ENCODE measurements at regions not wholly inside any gene's neighbourhood (a gene's known extent, or its start where the extent isn't known, plus 50 kb on each side); places are given as distances from the start of the nearest gene placed in this dataset.

DNA sequence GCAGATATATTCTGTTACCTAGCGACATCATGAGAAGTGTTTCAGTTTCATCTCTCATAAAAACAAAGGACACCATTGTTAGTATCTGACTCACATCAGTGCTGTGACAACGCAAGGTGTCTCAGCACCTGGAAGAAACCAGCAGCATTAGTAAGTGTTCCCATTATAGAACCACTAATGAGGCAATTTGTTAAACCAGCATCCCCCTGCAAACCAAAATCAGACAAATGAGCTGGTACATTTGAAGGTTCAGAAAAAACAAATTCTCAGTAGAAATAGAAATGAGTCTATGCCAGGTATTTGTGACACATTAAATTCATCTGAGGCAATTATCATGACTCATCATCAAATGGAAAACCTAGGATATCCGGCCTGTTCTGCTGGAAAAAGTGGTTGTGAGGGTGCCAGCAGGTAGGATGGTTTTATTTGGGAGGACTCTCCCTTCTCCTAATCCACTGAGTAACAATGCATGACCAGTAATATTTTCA, 151.7 kb downstream of the TMEM200A start:
- Histone ChIP-seq H3K4me3 (no peak overlapping the region), H4K20me1 (ENCODE audit: low read depth) (no peaks in the 10 kb centered on the region), H3F3A (ENCODE audit: low read depth) (no peaks in the 10 kb centered on the region), H3K4me2 (no peak overlapping the region), H3K36me3 (no peaks in the 10 kb centered on the region), H3K9me3 (ENCODE audit: low read depth) (no peaks in the 10 kb centered on the region), H2AFZ (replicated peaks) (no peak overlapping the region), H3K4me1 (no peaks in the 10 kb centered on the region), H3K27ac (no peak overlapping the region), H3K79me2 (ENCODE audit: low read depth) (no peaks in the 10 kb centered on the region), H3K27me3 (no peaks in the 10 kb centered on the region), H3K9ac (no peak overlapping the region)
- no peak overlapping the region for H3K4me3 Mint-ChIP-seq
- TF ChIP-seq, protein P1, sequence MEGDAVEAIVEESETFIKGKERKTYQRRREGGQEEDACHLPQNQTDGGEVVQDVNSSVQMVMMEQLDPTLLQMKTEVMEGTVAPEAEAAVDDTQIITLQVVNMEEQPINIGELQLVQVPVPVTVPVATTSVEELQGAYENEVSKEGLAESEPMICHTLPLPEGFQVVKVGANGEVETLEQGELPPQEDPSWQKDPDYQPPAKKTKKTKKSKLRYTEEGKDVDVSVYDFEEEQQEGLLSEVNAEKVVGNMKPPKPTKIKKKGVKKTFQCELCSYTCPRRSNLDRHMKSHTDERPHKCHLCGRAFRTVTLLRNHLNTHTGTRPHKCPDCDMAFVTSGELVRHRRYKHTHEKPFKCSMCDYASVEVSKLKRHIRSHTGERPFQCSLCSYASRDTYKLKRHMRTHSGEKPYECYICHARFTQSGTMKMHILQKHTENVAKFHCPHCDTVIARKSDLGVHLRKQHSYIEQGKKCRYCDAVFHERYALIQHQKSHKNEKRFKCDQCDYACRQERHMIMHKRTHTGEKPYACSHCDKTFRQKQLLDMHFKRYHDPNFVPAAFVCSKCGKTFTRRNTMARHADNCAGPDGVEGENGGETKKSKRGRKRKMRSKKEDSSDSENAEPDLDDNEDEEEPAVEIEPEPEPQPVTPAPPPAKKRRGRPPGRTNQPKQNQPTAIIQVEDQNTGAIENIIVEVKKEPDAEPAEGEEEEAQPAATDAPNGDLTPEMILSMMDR (IDR thresholded peaks at IDR 0.05) = no peak
- TF ChIP-seq EZH2phosphoT487 (IDR thresholded peaks at IDR 0.05) (no peak), EZH2 (IDR thresholded peaks at IDR 0.05) (no peak)
- H3K36me3 Mint-ChIP-seq = no peaks in the 10 kb centered on the region
- no peak overlapping the region for H3K27ac Mint-ChIP-seq
- peaks cover 2% of the 10 kb centered on the region for H3K27me3 Mint-ChIP-seq (ENCODE audit: insufficient read depth, low read depth)
- no peaks in the 10 kb centered on the region for H3K4me1 Mint-ChIP-seq
- no peaks in the 10 kb centered on the region for H3K9me3 Mint-ChIP-seq
- DNase-seq (ENCODE audit: low spot score) = no peak

GRCh38 chr6:130518588-130518987, 152.8 kb downstream of the TMEM200A start:
- Mint-ChIP-seq H3K27ac (no peak overlapping the region), H3K4me3 (no peak overlapping the region), H3K27me3 (ENCODE audit: insufficient read depth, low read depth) (peaks cover 2% of the 10 kb centered on the region), H3K4me1 (no peaks in the 10 kb centered on the region), H3K9me3 (no peaks in the 10 kb centered on the region), H3K36me3 (no peaks in the 10 kb centered on the region)
- Histone ChIP-seq H3K4me2 (no peak overlapping the region), H3K4me1 (no peaks in the 10 kb centered on the region), H3K27me3 (no peaks in the 10 kb centered on the region), H3K4me3 (no peak overlapping the region), H3K79me2 (ENCODE audit: low read depth) (no peaks in the 10 kb centered on the region), H3K9me3 (ENCODE audit: low read depth) (no peaks in the 10 kb centered on the region), H3K27ac (no peak overlapping the region), H3F3A (ENCODE audit: low read depth) (no peaks in the 10 kb centered on the region), H4K20me1 (ENCODE audit: low read depth) (no peaks in the 10 kb centered on the region), H2AFZ (replicated peaks) (no peak overlapping the region), H3K36me3 (no peaks in the 10 kb centered on the region), H3K9ac (no peak overlapping the region)
- no peak for DNase-seq (ENCODE audit: low spot score)
- no peak for TF ChIP-seq EZH2 (IDR thresholded peaks at IDR 0.05)
- no peak for TF ChIP-seq EZH2phosphoT487 (IDR thresholded peaks at IDR 0.05)
- TF ChIP-seq, protein P1 (IDR thresholded peaks at IDR 0.05) = no peak

GRCh38 chr6:130520221-130520620, 154.4 kb downstream of the TMEM200A start:
- H3K27ac ChIP-seq = no peak overlapping the region
- Mint-ChIP-seq H3K9me3 (no peaks in the 10 kb centered on the region), H3K36me3 (no peaks in the 10 kb centered on the region), H3K4me1 (no peaks in the 10 kb centered on the region), H3K4me3 (no peak overlapping the region), H3K27ac (no peak overlapping the region), H3K27me3 (ENCODE audit: insufficient read depth, low read depth) (peaks cover 2% of the 10 kb centered on the region)
- no peaks in the 10 kb centered on the region for H3F3A ChIP-seq (ENCODE audit: low read depth)
- H2AFZ ChIP-seq (replicated peaks) = no peak overlapping the region
- no peaks in the 10 kb centered on the region for H3K36me3 ChIP-seq
- H3K79me2 ChIP-seq (ENCODE audit: low read depth) = no peaks in the 10 kb centered on the region
- H3K4me3 ChIP-seq = no peak overlapping the region
- H3K9me3 ChIP-seq (ENCODE audit: low read depth) = no peaks in the 10 kb centered on the region
- no peak overlapping the region for H3K4me2 ChIP-seq
- H3K9ac ChIP-seq = no peak overlapping the region
- TF ChIP-seq EZH2 (IDR thresholded peaks at IDR 0.05) (no peak), EZH2phosphoT487 (IDR thresholded peaks at IDR 0.05) (no peak)
- TF ChIP-seq, protein P1 (IDR thresholded peaks at IDR 0.05) = no peak
- no peaks in the 10 kb centered on the region for H4K20me1 ChIP-seq (ENCODE audit: low read depth)
- H3K4me1 ChIP-seq = no peaks in the 10 kb centered on the region
- no peak for DNase-seq (ENCODE audit: low spot score)
- no peaks in the 10 kb centered on the region for H3K27me3 ChIP-seq
